KMS-11 (cell line): ENCODE measurements at regions not wholly inside any gene's neighbourhood (a gene's known extent, or its start where the extent isn't known, plus 50 kb on each side); places are given as distances from the start of the nearest gene placed in this dataset.

ENCODE experiments used
- H2AFZ ChIP-seq: fragments of 200-600 bp; sonication (generic); 2 replicates; pipeline ENCODE4 v1.6.1; 2016; ENCODE audit warnings: antibody characterized with exemption, mixed run types, low read depth
- H3K27ac ChIP-seq: fragments of 200-600 bp; sonication (generic); 2 replicates; pipeline ENCODE4 v1.6.1; 2016; ENCODE audit warnings: mild to moderate bottlenecking, mixed run types
- H3K27me3 ChIP-seq: fragments of 200-600 bp; sonication (generic); 2 replicates; pipeline ENCODE4 v1.6.1; 2017; ENCODE audit warnings: mild to moderate bottlenecking, low read depth, mixed run types, moderate library complexity; ENCODE audit not compliant: insufficient read depth
- H3K36me3 ChIP-seq: fragments of 200-600 bp; sonication (generic); 2 replicates; pipeline ENCODE4 v1.6.1; 2017; ENCODE audit warnings: mild to moderate bottlenecking, mixed run types; ENCODE audit not compliant: insufficient read depth
- H3K4me1 ChIP-seq: fragments of 200-600 bp; sonication (generic); 2 replicates; pipeline ENCODE4 v1.6.1; 2016; ENCODE audit warnings: mild to moderate bottlenecking, low read depth, mixed run types; ENCODE audit not compliant: poor library complexity, severe bottlenecking
- H3K4me2 ChIP-seq: fragments of 200-600 bp; sonication (generic); 2 replicates; pipeline ENCODE4 v1.7.0; 2016; ENCODE audit warnings: mild to moderate bottlenecking, mixed run types
- H3K4me3 ChIP-seq: fragments of 200-600 bp; sonication (generic); IDR thresholded peaks from 2 replicates; pipeline ENCODE4 v1.6.1; 2017; ENCODE audit warnings: low read depth, low read length, mixed read lengths; ENCODE audit not compliant: insufficient read depth
- H3K79me2 ChIP-seq: fragments of 200-600 bp; sonication (generic); 2 replicates; pipeline ENCODE4 v1.6.1; 2016; ENCODE audit warnings: low read depth, mixed run types; ENCODE audit not compliant: insufficient read depth
- H3K9ac ChIP-seq: fragments of 200-600 bp; sonication (generic); 2 replicates; pipeline ENCODE4 v1.6.1; 2016; ENCODE audit warnings: mild to moderate bottlenecking, mixed run types
- H4K20me1 ChIP-seq: fragments of 200-600 bp; sonication (generic); 2 replicates; pipeline ENCODE4 v1.6.1; 2016; ENCODE audit warnings: mild to moderate bottlenecking, mixed run types; ENCODE audit not compliant: insufficient read depth
- CTCF ChIP-seq: fragments of 200-600 bp; sonication (generic); conservative IDR thresholded peaks from 2 replicates; pipeline ENCODE4 v1.6.1; 2017; ENCODE audit warnings: low read depth, mild to moderate bottlenecking, antibody characterized with exemption, low read length, moderate library complexity, mixed read lengths

DNA sequence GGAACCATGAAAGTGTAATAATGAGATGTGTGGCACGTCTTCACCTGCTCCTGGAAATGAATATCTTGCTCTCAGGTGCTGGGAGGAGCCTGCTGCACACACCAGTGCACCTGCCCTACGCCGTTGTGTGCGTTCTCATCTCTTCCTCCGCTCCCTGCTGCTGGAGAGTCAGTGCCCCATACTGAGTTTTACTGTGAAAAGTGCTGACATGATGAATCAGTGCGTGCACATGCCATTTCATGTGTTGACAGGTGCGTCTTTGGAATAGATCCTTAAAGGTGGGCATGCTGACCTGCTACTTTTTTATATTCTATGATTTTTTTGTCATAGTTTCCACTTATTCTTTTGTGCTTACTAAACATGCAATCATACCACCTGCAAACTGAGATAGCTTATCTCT is 1015.8 kb downstream of the BRD1 start:
- H3K4me1 ChIP-seq, result no peaks in the 10 kb centered on the region
- H3K27ac ChIP-seq, result no peak overlapping the region
- no peaks in the 10 kb centered on the region for H4K20me1 ChIP-seq
- H3K4me2 ChIP-seq, result no peak overlapping the region
- no peaks in the 10 kb centered on the region for H3K27me3 ChIP-seq
- no peak overlapping the region for H2AFZ ChIP-seq
- TF ChIP-seq CTCF, result no peak
- H3K79me2 ChIP-seq, result no peaks in the 10 kb centered on the region
- no peak overlapping the region for H3K9ac ChIP-seq
- H3K4me3 ChIP-seq, result no peak overlapping the region
- H3K36me3 ChIP-seq, result no peaks in the 10 kb centered on the region

- H3K9ac ChIP-seq, result no peak overlapping the region
- H2AFZ ChIP-seq, result no peak overlapping the region
- no peak for TF ChIP-seq CTCF
- H4K20me1 ChIP-seq, result no peaks in the 10 kb centered on the region
- no peak overlapping the region for H3K4me3 ChIP-seq
- H3K4me1 ChIP-seq, result no peaks in the 10 kb centered on the region
- H3K27me3 ChIP-seq, result no peaks in the 10 kb centered on the region
- H3K4me2 ChIP-seq, result no peak overlapping the region
- no peak overlapping the region for H3K27ac ChIP-seq
- no peaks in the 10 kb centered on the region for H3K36me3 ChIP-seq
- H3K79me2 ChIP-seq, result no peaks in the 10 kb centered on the region
These were observed 1019.4 kb downstream of the BRD1 start for GRCh38 chr22:48808038-48808960.

GRCh38 chr22:48807155-48807554 is 1020.5 kb downstream of the BRD1 start:
- no peak for TF ChIP-seq CTCF
- H4K20me1 ChIP-seq, result no peaks in the 10 kb centered on the region
- no peak overlapping the region for H3K4me3 ChIP-seq
- H3K9ac ChIP-seq, result no peak overlapping the region
- no peak overlapping the region for H3K27ac ChIP-seq
- H3K4me2 ChIP-seq, result no peak overlapping the region
- no peaks in the 10 kb centered on the region for H3K79me2 ChIP-seq
- H3K27me3 ChIP-seq, result no peaks in the 10 kb centered on the region
- no peaks in the 10 kb centered on the region for H3K36me3 ChIP-seq
- H2AFZ ChIP-seq, result no peak overlapping the region
- H3K4me1 ChIP-seq, result no peaks in the 10 kb centered on the region

GRCh38 chr22:48806227-48806781 is 1021.4 kb downstream of the BRD1 start:
- no peak for TF ChIP-seq CTCF
- H3K27me3 ChIP-seq, result no peaks in the 10 kb centered on the region
- no peaks in the 10 kb centered on the region for H3K4me1 ChIP-seq
- no peak overlapping the region for H3K9ac ChIP-seq
- no peak overlapping the region for H2AFZ ChIP-seq
- H3K4me3 ChIP-seq, result no peak overlapping the region
- H3K79me2 ChIP-seq, result no peaks in the 10 kb centered on the region
- H3K36me3 ChIP-seq, result no peaks in the 10 kb centered on the region
- H3K4me2 ChIP-seq, result no peak overlapping the region
- no peak overlapping the region for H3K27ac ChIP-seq
- no peaks in the 10 kb centered on the region for H4K20me1 ChIP-seq
